Gastroesophageal sphincter (tissue), 4 donors: ENCODE measurements at regions not wholly inside any gene's neighbourhood (a gene's known extent, or its start where the extent isn't known, plus 50 kb on each side); places are given as distances from the start of the nearest gene placed in this dataset.

Source experiments
- ATAC-seq: fragments of 150-250 bp; one replicate; pipeline ENCODE4 v1.9.1; 2016; ENCODE audit warnings: mild to moderate bottlenecking, moderate library complexity
- H3K27ac ChIP-seq, 4 donors: fragments of 200-600 bp; sonication (generic) in 3 of 4; 1 replicate in 3 of 4; 2 replicates in 1 of 4; pipeline ENCODE4 v1.5.1; 2016 to 2019
- H3K27me3 ChIP-seq: fragments of 200-600 bp; sonication (generic); one replicate; pipeline ENCODE4 v1.5.1; 2019
- H3K36me3 ChIP-seq, 2 donors: fragments of 200-600 bp; sonication (generic); one replicate each; pipeline ENCODE4 v1.5.1; 2019; ENCODE audit warnings: control low read depth in 1 of 2
- H3K4me1 ChIP-seq, 3 donors: fragments of 200-600 bp; sonication (generic); 1 replicate in 2 of 3; 2 replicates in 1 of 3; pipeline ENCODE4 v1.5.1; 2016 to 2019; ENCODE audit warnings: control low read depth in 2 of 3
- H3K4me3 ChIP-seq, 2 donors: fragments of 200-600 bp; sonication (generic); one replicate each; pipeline ENCODE4 v1.5.1; 2019; ENCODE audit warnings: mild to moderate bottlenecking in 1 of 2, moderate library complexity in 1 of 2
- H3K9me3 ChIP-seq, 3 donors: fragments of 200-600 bp; sonication (generic); one replicate each; pipeline ENCODE4 v1.5.1; 2017 to 2019; ENCODE audit warnings: control low read depth in 2 of 3
- CTCF ChIP-seq, 4 experiments: fragments of 200-600 bp in 2 of 4; fragments of 450-650 bp in 2 of 4; sonication (generic) in 1 of 4; IDR thresholded peaks; one replicate each; pipeline ENCODE4 v1.5.1; 2017 to 2019; ENCODE audit warnings: antibody characterized with exemption in 4 of 4, mild to moderate bottlenecking in 2 of 4, moderate library complexity in 2 of 4
- EP300 ChIP-seq: sonication (generic); formaldehyde crosslinking; IDR thresholded peaks from one replicate; pipeline ENCODE4 v1.6.1; 2017; ENCODE audit warnings: antibody characterized with exemption, mild to moderate bottlenecking
- POLR2A ChIP-seq, 2 donors: fragments of 450-650 bp; IDR thresholded peaks; one replicate each; pipeline ENCODE4 v1.6.1; 2017; ENCODE audit warnings: antibody characterized with exemption in 2 of 2, mild to moderate bottlenecking in 2 of 2, moderate library complexity in 1 of 2
- POLR2AphosphoS5 ChIP-seq: sonication (generic); formaldehyde crosslinking; IDR thresholded peaks from one replicate; pipeline ENCODE4 v1.6.1; 2017; ENCODE audit warnings: antibody characterized with exemption
- WGBS, 2 donors: methylation state at CpG; one replicate each; pipeline ENCODE4 v1.1.5; 2018; ENCODE audit warnings: low coverage in 1 of 2; 5-methylcytosine and 5-hydroxymethylcytosine counted together

GRCh38 chr4:4753643-4754042 lies 105.8 kb upstream of the MSX1 start:
- ATAC-seq: no peak
- Histone ChIP-seq H3K27ac (no peak overlapping the region), H3K36me3 (no peaks in the 10 kb centered on the region), H3K4me1 (no peaks in the 10 kb centered on the region), H3K9me3 (no peaks in the 10 kb centered on the region), H3K27me3 (no peaks in the 10 kb centered on the region), H3K4me3 (no peak overlapping the region)
- WGBS, 2 donors: 64 to 85% methylated on average over 3 to 7 of the region's 7 CpGs
- TF ChIP-seq CTCF (IDR thresholded peaks at IDR 0.05) (no peak), POLR2A (IDR thresholded peaks at IDR 0.05) (no peak), POLR2AphosphoS5 (no peak), EP300 (no peak)

GRCh38 chr4:4752576-4753401 lies 106.7 kb upstream of the MSX1 start:
- H3K9me3 ChIP-seq: peaks cover 0 to 4% (median 0%) of the 10 kb centered on the region in 3 donors
- WGBS, 2 donors: 40 to 54% methylated on average over 4 to 6 of the region's 15 CpGs
- no peak overlapping the region for H3K27ac ChIP-seq
- no peak for ATAC-seq
- no peaks in the 10 kb centered on the region for H3K27me3 ChIP-seq
- H3K4me1 ChIP-seq: no peaks in the 10 kb centered on the region
- no peaks in the 10 kb centered on the region for H3K36me3 ChIP-seq
- no peak overlapping the region for H3K4me3 ChIP-seq
- TF ChIP-seq CTCF (IDR thresholded peaks at IDR 0.05) (no peak), EP300 (no peak)

GRCh38 chr4:4752025-4752424 lies 107.4 kb upstream of the MSX1 start:
- H3K27ac ChIP-seq: no peak overlapping the region
- no peak for TF ChIP-seq EP300
- no peak for TF ChIP-seq CTCF (IDR thresholded peaks at IDR 0.05)
- TF ChIP-seq POLR2A (IDR thresholded peaks at IDR 0.05): no peak
- TF ChIP-seq POLR2AphosphoS5: no peak
- H3K4me1 ChIP-seq: no peaks in the 10 kb centered on the region
- H3K4me3 ChIP-seq: no peak overlapping the region
- no peaks in the 10 kb centered on the region for H3K27me3 ChIP-seq
- no peak for ATAC-seq
- peaks cover 0 to 11% (median 0%) of the 10 kb centered on the region in 3 donors for H3K9me3 ChIP-seq
- H3K36me3 ChIP-seq: no peaks in the 10 kb centered on the region
- 85 to 92% methylated on average over 4 to 7 of the region's 12 CpGs for WGBS, 2 donors

GRCh38 chr4:4750187-4750586 lies 109.3 kb upstream of the MSX1 start:
- no peak for TF ChIP-seq EP300
- no peak for TF ChIP-seq POLR2AphosphoS5
- TF ChIP-seq CTCF (IDR thresholded peaks at IDR 0.05): no peak
- no peak for TF ChIP-seq POLR2A (IDR thresholded peaks at IDR 0.05)
- Histone ChIP-seq H3K27ac (no peak overlapping the region), H3K9me3 (peaks cover 0 to 30% (median 0%) of the 10 kb centered on the region in 3 donors), H3K4me3 (no peak overlapping the region), H3K27me3 (no peaks in the 10 kb centered on the region), H3K36me3 (no peaks in the 10 kb centered on the region), H3K4me1 (no peaks in the 10 kb centered on the region)
- ATAC-seq: no peak
- WGBS, 2 donors: 72 to 100% methylated on average over 1 to 4 of the region's 7 CpGs

- TF ChIP-seq POLR2A (IDR thresholded peaks at IDR 0.05): no peak
- TF ChIP-seq EP300: no peak
- TF ChIP-seq CTCF (IDR thresholded peaks at IDR 0.05): no peak
- TF ChIP-seq POLR2AphosphoS5: no peak
- Histone ChIP-seq H3K27me3 (no peaks in the 10 kb centered on the region), H3K4me3 (no peak overlapping the region), H3K36me3 (no peaks in the 10 kb centered on the region), H3K4me1 (no peaks in the 10 kb centered on the region), H3K9me3 (peaks cover 0 to 40% (median 0%) of the 10 kb centered on the region in 3 donors), H3K27ac (no peak overlapping the region)
- 49 to 54% methylated on average over 2 of the region's 5 CpGs for WGBS, 2 donors
- no peak for ATAC-seq
Observed at GRCh38 chr4:4749137-4749536, 110.3 kb upstream of the MSX1 start.
